DND-41 (cell line): ENCODE measurements at regions not wholly inside any gene's neighbourhood (a gene's known extent, or its start where the extent isn't known, plus 50 kb on each side); places are given as distances from the start of the nearest gene placed in this dataset.

Experiments
- ATAC-seq: fragments of 200-7000 bp; cut with Tn5 transposase; 3 replicates; pipeline ENCODE4 v1.9.1; 2021; ENCODE audit warnings: low read depth; ENCODE audit not compliant: insufficient read depth
- DNase-seq: peaks from one replicate; pipeline ENCODE4 v3.0.0-alpha.2; 2020
- H2AFZ ChIP-seq: 2 replicates; pipeline ENCODE4 v1.6.0; 2012; ENCODE audit warnings: low read depth, low read length
- H3K27ac ChIP-seq: 2 replicates; pipeline ENCODE4 v1.5.1; 2012; ENCODE audit warnings: low read length, inconsistent platforms
- H3K27me3 ChIP-seq: fragments of 200-600 bp; sonication (generic); 2 replicates; pipeline ENCODE4 v1.6.0; 2012; ENCODE audit warnings: low read length, mild to moderate bottlenecking, inconsistent platforms; ENCODE audit not compliant: insufficient read depth, poor library complexity
- H3K36me3 ChIP-seq: 2 replicates; pipeline ENCODE4 v1.5.1; 2012; ENCODE audit warnings: low read length, inconsistent platforms; ENCODE audit not compliant: insufficient read depth
- H3K4me1 ChIP-seq: 2 replicates; pipeline ENCODE4 v1.5.1; 2012; ENCODE audit warnings: mild to moderate bottlenecking, low read length; ENCODE audit not compliant: insufficient read depth
- H3K4me2 ChIP-seq: 2 replicates; pipeline ENCODE4 v1.6.0; 2012; ENCODE audit warnings: mild to moderate bottlenecking, moderate library complexity, low read length, inconsistent platforms; ENCODE audit not compliant: insufficient read depth
- H3K4me3 ChIP-seq, 2 experiments: fragments of 200-600 bp in 1 of 2; shearing (Covaris generic) in 1 of 2; 2 replicates each; pipeline ENCODE4 v1.5.1; 2012 to 2016; ENCODE audit warnings: inconsistent platforms in 2 of 2, low read length in 2 of 2, mild to moderate bottlenecking in 2 of 2, low read depth in 1 of 2, moderate library complexity in 1 of 2
- H3K79me2 ChIP-seq: 2 replicates; pipeline ENCODE4 v1.6.0; 2012; ENCODE audit warnings: low read length, inconsistent platforms; ENCODE audit not compliant: insufficient read depth
- H3K9ac ChIP-seq: 2 replicates; pipeline ENCODE4 v1.6.0; 2012; ENCODE audit warnings: low read depth, mild to moderate bottlenecking, inconsistent platforms, low read length, moderate library complexity
- H3K9me3 ChIP-seq: 2 replicates; pipeline ENCODE4 v1.5.1; 2012; ENCODE audit warnings: low read length, moderate library complexity, mild to moderate bottlenecking, inconsistent platforms; ENCODE audit not compliant: insufficient read depth, severe bottlenecking
- H4K20me1 ChIP-seq: 2 replicates; pipeline ENCODE4 v1.6.0; 2012; ENCODE audit warnings: low read length; ENCODE audit not compliant: insufficient read depth
- CTCF ChIP-seq: IDR thresholded peaks from 2 replicates; pipeline ENCODE4 v1.5.1; 2012; ENCODE audit warnings: borderline replicate concordance, low read length, moderate library complexity, mild to moderate bottlenecking; ENCODE audit not compliant: poor library complexity, severe bottlenecking; ENCODE audit errors: extremely low read depth
- EZH2 ChIP-seq: IDR thresholded peaks from 3 replicates; pipeline ENCODE4 v1.6.1; 2012; ENCODE audit warnings: borderline replicate concordance, low read depth, mild to moderate bottlenecking, moderate library complexity, low read length, inconsistent platforms; ENCODE audit not compliant: severe bottlenecking

DNA sequence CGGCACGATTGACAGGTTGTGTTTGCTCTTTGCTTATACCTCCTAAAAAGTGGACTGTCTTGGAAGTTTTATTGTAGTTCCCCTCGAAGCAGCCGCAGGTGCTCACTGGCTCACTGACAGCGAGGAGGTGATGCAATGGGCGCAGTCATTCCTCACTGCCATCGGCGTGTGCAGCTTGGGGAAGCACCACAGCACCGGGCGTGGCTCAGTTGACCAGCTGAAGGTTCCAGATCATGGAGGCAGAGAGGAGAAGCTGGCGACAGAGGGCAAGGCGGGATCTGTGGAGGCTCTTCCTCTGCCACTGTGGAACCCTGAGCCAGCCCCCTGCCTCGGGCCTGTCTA is 72.1 kb upstream of the TNRC6C start:
- TF ChIP-seq EZH2: no peak
- TF ChIP-seq CTCF: no peak
- Histone ChIP-seq H3K4me1 (peaks cover 26% of the 10 kb centered on the region), H2AFZ (no peak overlapping the region), H3K4me3 (no peak overlapping the region), H3K27ac (no peak overlapping the region), H3K36me3 (no peaks in the 10 kb centered on the region), H3K4me2 (no peak overlapping the region), H3K27me3 (no peaks in the 10 kb centered on the region), H4K20me1 (peaks cover 6% of the 10 kb centered on the region; the same call in 1 of the 2 replicates), H3K79me2 (no peaks in the 10 kb centered on the region), H3K9ac (no peak overlapping the region), H3K9me3 (no peaks in the 10 kb centered on the region)
- DNase-seq: no peak
- no peak for ATAC-seq

DNA sequence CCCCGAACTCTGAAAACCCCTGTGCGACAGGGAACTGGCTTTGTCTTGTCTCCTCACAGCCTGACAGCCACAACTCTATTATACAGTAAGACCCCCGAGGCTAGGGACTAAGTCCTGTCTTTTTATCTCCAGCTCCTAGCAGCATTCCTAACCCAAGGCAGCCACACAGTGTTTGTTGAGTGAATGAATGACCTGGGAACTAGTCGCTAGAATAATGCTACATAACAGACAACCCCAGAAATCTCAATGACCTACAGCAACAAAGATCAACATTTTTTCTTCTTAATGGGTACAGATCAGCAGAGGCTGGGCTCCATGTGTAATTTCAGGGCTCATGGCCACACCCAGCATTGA is 71.4 kb upstream of the TNRC6C start:
- Histone ChIP-seq H3K27me3 (no peaks in the 10 kb centered on the region), H3K27ac (no peak overlapping the region), H3K9me3 (no peaks in the 10 kb centered on the region), H3K79me2 (no peaks in the 10 kb centered on the region), H3K4me1 (peaks cover 23% of the 10 kb centered on the region), H3K4me2 (no peak overlapping the region), H3K4me3 (no peak overlapping the region), H2AFZ (no peak overlapping the region), H4K20me1 (peaks cover 2% of the 10 kb centered on the region; the same call in 1 of the 2 replicates), H3K36me3 (no peaks in the 10 kb centered on the region), H3K9ac (no peak overlapping the region)
- no peak for TF ChIP-seq CTCF
- TF ChIP-seq EZH2: no peak
- no peak for ATAC-seq
- no peak for DNase-seq

DNA sequence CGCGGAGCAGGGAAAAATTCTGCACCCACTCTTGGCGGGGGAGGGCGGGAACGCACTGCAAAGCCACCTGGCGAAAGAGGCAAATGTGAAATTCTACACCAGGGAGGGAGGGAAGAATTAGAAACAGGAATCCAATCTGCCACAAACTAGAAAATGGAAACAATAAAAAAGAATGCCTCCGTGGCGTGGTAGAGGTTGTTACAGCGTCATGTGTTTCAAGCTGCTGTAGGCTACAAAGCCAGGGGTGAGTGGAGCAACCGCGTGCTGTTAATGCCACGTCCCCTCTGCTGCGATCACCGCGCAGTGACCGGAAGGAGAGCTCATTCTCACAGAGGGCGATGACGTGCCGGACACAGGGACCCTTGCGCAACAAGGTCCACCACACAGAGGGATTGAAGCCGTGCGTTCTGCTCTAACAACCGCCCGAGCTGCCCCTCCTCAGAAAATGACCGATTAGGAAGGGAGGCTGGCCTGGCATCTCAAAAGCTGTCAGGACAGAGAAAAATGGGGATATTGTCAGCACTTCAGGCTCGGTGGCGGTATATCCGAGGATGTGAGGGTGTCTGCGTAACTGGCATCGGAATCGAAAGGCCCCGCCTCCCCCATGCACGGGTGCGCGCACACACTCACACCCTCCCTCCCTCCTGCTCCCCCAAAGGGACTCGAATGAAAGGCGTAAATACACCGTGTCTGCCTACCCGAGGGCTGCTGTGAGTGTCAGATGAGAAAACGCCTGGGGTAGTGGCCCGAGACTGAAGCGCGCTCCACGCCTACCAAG is 70.8 kb upstream of the TNRC6C start:
- Histone ChIP-seq H3K27me3 (no peaks in the 10 kb centered on the region), H3K9me3 (no peaks in the 10 kb centered on the region), H3K36me3 (no peaks in the 10 kb centered on the region), H3K4me1 (peaks cover 23% of the 10 kb centered on the region), H4K20me1 (peaks cover 3% of the 10 kb centered on the region), H3K9ac (no peak overlapping the region), H3K4me2 (no peak overlapping the region), H3K27ac (no peak overlapping the region), H3K4me3 (no peak overlapping the region), H3K79me2 (no peaks in the 10 kb centered on the region), H2AFZ (no peak overlapping the region)
- no peak for ATAC-seq
- no peak for DNase-seq
- no peak for TF ChIP-seq CTCF
- TF ChIP-seq EZH2: no peak
